Gastrocnemius medialis (tissue), 4 donors: ENCODE measurements at regions not wholly inside any gene's neighbourhood (a gene's known extent, or its start where the extent isn't known, plus 50 kb on each side); places are given as distances from the start of the nearest gene placed in this dataset.

Experiments
- ATAC-seq, 2 donors: fragments of 150-250 bp; one replicate each; pipeline ENCODE4 v1.9.1; 2016
- DNase-seq, 2 donors: peaks; one replicate each; pipeline ENCODE4 v3.0.0-alpha.2; 2019
- H3K27ac ChIP-seq, 4 donors: fragments of 200-600 bp; sonication (generic); 1 replicate in 1 of 4; 2 replicates in 3 of 4; pipeline ENCODE4 v1.5.1; 2016 to 2018; ENCODE audit warnings: mild to moderate bottlenecking in 2 of 4, moderate library complexity in 1 of 4
- H3K27me3 ChIP-seq, 3 donors: fragments of 200-600 bp; sonication (generic) in 2 of 3; 1 replicate in 1 of 3; 2 replicates in 2 of 3; pipeline versions ENCODE4 v1.5.1 to v1.6.0; 2016 to 2019; ENCODE audit warnings: mild to moderate bottlenecking in 1 of 3, moderate library complexity in 1 of 3
- H3K36me3 ChIP-seq, 2 donors: fragments of 200-600 bp; sonication (generic) in 1 of 2; one replicate each; pipeline ENCODE4 v1.5.1; 2017 to 2018
- H3K4me1 ChIP-seq, 2 donors: fragments of 200-600 bp; sonication (generic) in 1 of 2; one replicate each; pipeline ENCODE4 v1.5.1; 2016 to 2017; ENCODE audit warnings: mild to moderate bottlenecking in 2 of 2
- H3K4me3 ChIP-seq, 4 donors: fragments of 200-600 bp; sonication (generic) in 3 of 4; 1 replicate in 1 of 4; 2 replicates in 3 of 4; pipeline ENCODE4 v1.5.1; 2016 to 2019; ENCODE audit warnings: mild to moderate bottlenecking in 2 of 4
- H3K9me3 ChIP-seq, 3 donors: fragments of 200-600 bp; sonication (generic) in 2 of 3; 1 replicate in 1 of 3; 2 replicates in 2 of 3; pipeline ENCODE4 v1.5.1; 2016 to 2019
- POLR2A ChIP-seq, 2 donors: fragments of 450-650 bp; IDR thresholded peaks; one replicate each; pipeline ENCODE4 v1.6.1; 2017; ENCODE audit warnings: antibody characterized with exemption in 2 of 2, mild to moderate bottlenecking in 2 of 2, moderate library complexity in 2 of 2
- in situ Hi-C, 4 donors: fragments of 200-750 bp; cut with MboI; loops; one replicate each; pipeline versions ENCODE4 v1.15.0 to v1.8.0; 2017; ENCODE audit warnings: low sequenced_read_pairs in 4 of 4
- intact Hi-C: fragments of 100-400 bp; cut with DNase I; formaldehyde crosslinking; loops from one replicate; pipeline ENCODE4 v1.15.1; 2023; ENCODE audit warnings: low total_unique reads
- TF ChIP-seq, protein P1 (sequence below), 5 experiments: fragments of 450-650 bp in 3 of 5; fragments of 200-600 bp in 2 of 5; sonication (generic) in 2 of 5; IDR thresholded peaks in 4 of 5; conservative IDR thresholded peaks in 1 of 5; 1 replicate in 4 of 5; 2 replicates in 1 of 5; pipeline ENCODE4 v1.5.1; 2016 to 2019; ENCODE audit warnings: antibody characterized with exemption in 5 of 5, mild to moderate bottlenecking in 3 of 5, moderate library complexity in 3 of 5

DNA sequence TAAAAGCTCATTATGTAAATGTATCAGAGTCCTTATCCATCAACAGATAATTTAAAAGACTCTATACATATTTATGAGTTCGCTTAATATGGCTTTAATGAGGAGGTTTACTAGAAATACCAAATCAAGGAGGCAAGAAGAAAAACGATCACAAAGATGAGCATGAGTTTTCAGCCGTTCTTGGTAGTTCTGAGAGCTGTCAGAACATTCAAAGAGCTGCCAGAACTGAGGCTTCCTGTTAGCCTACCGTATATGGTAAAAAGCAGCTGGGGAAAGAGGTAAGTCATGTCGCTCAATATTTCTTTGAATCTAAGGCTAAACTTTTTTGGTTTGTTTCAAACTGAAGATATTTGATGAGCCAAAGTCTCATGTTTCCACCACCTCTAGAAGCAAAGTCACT lies 115.3 kb upstream of the PLXNC1 start:
- H3K27me3 ChIP-seq: no peaks in the 10 kb centered on the region
- TF ChIP-seq POLR2A (IDR thresholded peaks at IDR 0.05): no peak
- TF ChIP-seq, protein P1, sequence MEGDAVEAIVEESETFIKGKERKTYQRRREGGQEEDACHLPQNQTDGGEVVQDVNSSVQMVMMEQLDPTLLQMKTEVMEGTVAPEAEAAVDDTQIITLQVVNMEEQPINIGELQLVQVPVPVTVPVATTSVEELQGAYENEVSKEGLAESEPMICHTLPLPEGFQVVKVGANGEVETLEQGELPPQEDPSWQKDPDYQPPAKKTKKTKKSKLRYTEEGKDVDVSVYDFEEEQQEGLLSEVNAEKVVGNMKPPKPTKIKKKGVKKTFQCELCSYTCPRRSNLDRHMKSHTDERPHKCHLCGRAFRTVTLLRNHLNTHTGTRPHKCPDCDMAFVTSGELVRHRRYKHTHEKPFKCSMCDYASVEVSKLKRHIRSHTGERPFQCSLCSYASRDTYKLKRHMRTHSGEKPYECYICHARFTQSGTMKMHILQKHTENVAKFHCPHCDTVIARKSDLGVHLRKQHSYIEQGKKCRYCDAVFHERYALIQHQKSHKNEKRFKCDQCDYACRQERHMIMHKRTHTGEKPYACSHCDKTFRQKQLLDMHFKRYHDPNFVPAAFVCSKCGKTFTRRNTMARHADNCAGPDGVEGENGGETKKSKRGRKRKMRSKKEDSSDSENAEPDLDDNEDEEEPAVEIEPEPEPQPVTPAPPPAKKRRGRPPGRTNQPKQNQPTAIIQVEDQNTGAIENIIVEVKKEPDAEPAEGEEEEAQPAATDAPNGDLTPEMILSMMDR (IDR thresholded peaks at IDR 0.05 in 4 of 5, conservative IDR thresholded peaks at IDR 0.05 in 1 of 5): no peak
- no peak for DNase-seq
- in situ Hi-C loops (no loop called here), intact Hi-C loops (no loop called here)
- H3K4me1 ChIP-seq: no peaks in the 10 kb centered on the region
- no peaks in the 10 kb centered on the region for H3K9me3 ChIP-seq
- H3K4me3 ChIP-seq: no peak overlapping the region
- no peaks in the 10 kb centered on the region for H3K36me3 ChIP-seq
- H3K27ac ChIP-seq: no peak overlapping the region
- ATAC-seq: no peak

DNA sequence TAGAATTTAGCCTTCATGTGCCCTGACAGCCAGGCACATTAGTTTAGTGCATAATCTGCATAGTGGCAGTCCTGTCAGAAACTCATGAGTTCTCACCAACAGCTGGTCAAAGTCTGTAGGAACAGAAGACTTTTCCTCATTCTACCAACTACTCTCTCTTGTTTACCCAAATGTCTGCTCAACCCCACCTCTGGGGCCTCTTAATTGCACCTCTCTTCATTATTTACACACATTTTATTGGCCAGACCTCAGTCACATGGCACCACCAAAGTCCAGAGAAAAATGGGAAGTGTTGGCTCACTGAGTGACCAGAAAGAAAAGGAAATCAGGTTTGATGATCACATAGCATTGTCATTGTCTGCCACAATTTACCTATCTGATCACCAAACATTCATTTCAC lies 114.6 kb upstream of the PLXNC1 start:
- no peak for TF ChIP-seq POLR2A (IDR thresholded peaks at IDR 0.05)
- TF ChIP-seq, protein P1 (IDR thresholded peaks at IDR 0.05 in 4 of 5, conservative IDR thresholded peaks at IDR 0.05 in 1 of 5): no peak
- Histone ChIP-seq H3K9me3 (no peaks in the 10 kb centered on the region), H3K36me3 (no peaks in the 10 kb centered on the region), H3K4me1 (no peaks in the 10 kb centered on the region), H3K27me3 (no peaks in the 10 kb centered on the region), H3K27ac (no peak overlapping the region), H3K4me3 (no peak overlapping the region)
- intact Hi-C loops (no loop called here), in situ Hi-C loops (no loop called here)
- no peak for ATAC-seq
- no peak for DNase-seq

DNA sequence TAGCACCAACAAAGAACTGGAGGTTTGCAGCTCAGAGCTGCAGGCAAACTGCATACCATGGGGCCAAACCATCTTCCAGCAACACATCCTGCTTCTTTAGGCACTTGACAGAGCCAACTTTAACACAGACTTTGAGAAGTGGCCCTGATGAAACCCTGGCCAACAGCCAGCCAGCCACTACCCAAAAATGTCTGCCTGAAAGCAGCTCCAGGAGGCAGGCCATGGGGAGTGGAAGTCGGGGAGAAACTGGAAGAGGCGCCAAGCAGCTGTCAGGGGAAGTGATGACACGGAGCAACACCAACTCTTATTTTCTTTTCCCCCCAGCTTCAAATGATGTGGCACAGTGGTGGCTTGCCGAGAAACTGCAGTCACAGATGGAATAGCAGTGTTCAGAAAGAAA lies 110.9 kb upstream of the PLXNC1 start:
- no peaks in the 10 kb centered on the region for H3K4me1 ChIP-seq
- H3K27ac ChIP-seq: no peak overlapping the region
- ATAC-seq (no peak), DNase-seq (no peak)
- intact Hi-C loops: no loop called here
- peaks cover 0 to 4% (median 0%) of the 10 kb centered on the region in 3 donors for H3K9me3 ChIP-seq
- no peak overlapping the region for H3K4me3 ChIP-seq
- H3K27me3 ChIP-seq: no peaks in the 10 kb centered on the region
- no peaks in the 10 kb centered on the region for H3K36me3 ChIP-seq
- no peak for TF ChIP-seq POLR2A (IDR thresholded peaks at IDR 0.05)
- TF ChIP-seq, protein P1 (IDR thresholded peaks at IDR 0.05 in 4 of 5, conservative IDR thresholded peaks at IDR 0.05 in 1 of 5): no peak
- in situ Hi-C loops: no loop called here

DNA sequence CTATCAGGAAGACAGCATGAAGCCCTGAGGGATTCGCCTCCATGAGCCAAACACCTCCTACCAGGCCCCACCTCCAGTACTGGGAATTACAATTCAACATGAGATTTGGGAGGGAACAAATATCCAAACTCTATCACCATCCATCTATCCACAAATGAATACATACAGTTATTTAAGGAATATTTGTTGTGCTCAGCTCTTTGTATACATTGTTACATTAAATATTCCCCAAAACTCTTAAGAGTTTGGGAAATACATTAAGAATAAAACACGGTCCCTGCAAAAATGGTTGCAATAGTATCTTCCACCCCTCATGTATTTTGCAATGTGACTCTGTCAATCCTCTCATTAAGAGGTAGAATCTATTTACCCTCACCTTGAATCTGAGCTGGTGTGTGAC lies 109.8 kb upstream of the PLXNC1 start:
- DNase-seq (no peak), ATAC-seq (no peak)
- H3K36me3 ChIP-seq: no peaks in the 10 kb centered on the region
- no peak overlapping the region for H3K27ac ChIP-seq
- H3K27me3 ChIP-seq: no peaks in the 10 kb centered on the region
- no peak overlapping the region for H3K4me3 ChIP-seq
- peaks cover 0 to 4% (median 0%) of the 10 kb centered on the region in 3 donors for H3K9me3 ChIP-seq
- in situ Hi-C loops (no loop called here), intact Hi-C loops (no loop called here)
- TF ChIP-seq POLR2A (IDR thresholded peaks at IDR 0.05): no peak
- TF ChIP-seq, protein P1 (IDR thresholded peaks at IDR 0.05 in 4 of 5, conservative IDR thresholded peaks at IDR 0.05 in 1 of 5): no peak
- no peaks in the 10 kb centered on the region for H3K4me1 ChIP-seq

DNA sequence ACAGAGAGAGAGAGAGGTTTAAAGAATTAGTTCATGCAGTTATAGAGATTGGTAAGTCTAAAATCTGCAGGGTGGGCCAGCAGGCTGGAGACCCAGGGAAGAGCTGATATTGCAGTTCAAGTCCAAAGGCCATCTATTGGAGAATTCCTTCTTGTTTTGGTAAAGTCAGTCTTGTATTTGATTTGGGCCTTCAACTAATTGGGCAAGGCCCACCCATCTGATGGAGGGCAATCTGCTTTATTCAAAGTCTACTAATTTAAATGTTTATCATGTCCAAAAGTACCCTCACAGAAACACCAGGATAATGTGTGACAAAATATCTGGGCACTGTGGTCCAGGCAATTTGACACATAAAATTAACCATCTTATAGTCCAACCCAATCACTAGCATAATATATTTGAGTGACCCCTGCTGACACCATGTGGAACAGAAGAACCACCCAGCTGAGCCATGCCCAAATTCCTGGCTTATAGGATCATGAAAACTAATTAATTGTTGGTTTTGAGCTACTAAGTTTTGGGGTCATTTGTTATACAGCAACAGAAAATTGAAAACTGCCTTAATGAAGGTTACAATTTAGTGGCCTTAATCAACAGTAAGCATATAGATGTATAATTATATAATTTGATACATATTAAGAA lies 109.1 kb upstream of the PLXNC1 start:
- in situ Hi-C loops: no loop called here
- TF ChIP-seq, protein P1 (IDR thresholded peaks at IDR 0.05 in 4 of 5, conservative IDR thresholded peaks at IDR 0.05 in 1 of 5): no peak
- TF ChIP-seq POLR2A (IDR thresholded peaks at IDR 0.05): no peak
- H3K27ac ChIP-seq: no peak overlapping the region
- H3K4me3 ChIP-seq: no peak overlapping the region
- DNase-seq (no peak), ATAC-seq (no peak)
- intact Hi-C loops: no loop called here
- H3K36me3 ChIP-seq: no peaks in the 10 kb centered on the region
- no peaks in the 10 kb centered on the region for H3K27me3 ChIP-seq
- H3K4me1 ChIP-seq: no peaks in the 10 kb centered on the region
- H3K9me3 ChIP-seq: peaks cover 0 to 4% (median 0%) of the 10 kb centered on the region in 3 donors
